Heart left ventricle (tissue), 16 donors: ENCODE measurements at regions not wholly inside any gene's neighbourhood (a gene's known extent, or its start where the extent isn't known, plus 50 kb on each side); places are given as distances from the start of the nearest gene placed in this dataset.

Experiments
- ATAC-seq, 4 donors: fragments of 200-7000 bp; cut with Tn5 transposase; one replicate each; pipeline ENCODE4 v1.9.1; 2020 to 2022; ENCODE audit warnings: moderate library complexity in 4 of 4, mild to moderate bottlenecking in 3 of 4, moderate number of reproducible peaks in 1 of 4
- DNase-seq, 5 donors: peaks; one replicate each; pipeline ENCODE4 v3.0.0-alpha.2; 2020
- H3K27ac ChIP-seq, 12 donors: fragments of 200-600 bp; sonication (generic) in 4 of 12; one replicate each; pipeline versions ENCODE4 v1.5.0 to v1.8.0; 2016 to 2022; ENCODE audit warnings: mild to moderate bottlenecking in 2 of 12
- H3K27me3 ChIP-seq, 9 donors: fragments of 200-600 bp; sonication (generic) in 2 of 9; one replicate each; pipeline versions ENCODE4 v1.5.1 to v1.8.0; 2016 to 2022; ENCODE audit warnings: mild to moderate bottlenecking in 3 of 9
- H3K36me3 ChIP-seq, 9 donors: fragments of 200-600 bp; sonication (generic) in 2 of 9; one replicate each; pipeline versions ENCODE4 v1.5.0 to v1.8.0; 2018 to 2022; ENCODE audit warnings: mild to moderate bottlenecking in 2 of 9
- H3K4me1 ChIP-seq, 12 donors: fragments of 200-600 bp; sonication (generic) in 4 of 12; one replicate each; pipeline versions ENCODE4 v1.5.0 to v1.8.0; 2016 to 2022; ENCODE audit warnings: mild to moderate bottlenecking in 3 of 12
- H3K4me3 ChIP-seq, 12 donors: fragments of 200-600 bp; sonication (generic) in 4 of 12; one replicate each; pipeline versions ENCODE4 v1.5.0 to v1.8.0; 2017 to 2022; ENCODE audit warnings: mild to moderate bottlenecking in 9 of 12, moderate library complexity in 4 of 12
- H3K9me3 ChIP-seq, 12 donors: fragments of 200-600 bp; sonication (generic) in 4 of 12; one replicate each; pipeline versions ENCODE4 v1.5.0 to v1.8.0; 2016 to 2022; ENCODE audit warnings: mild to moderate bottlenecking in 1 of 12
- POLR2A ChIP-seq, 2 donors: fragments of 450-650 bp; IDR thresholded peaks; one replicate each; pipeline ENCODE4 v1.6.1; 2017; ENCODE audit warnings: antibody characterized with exemption in 2 of 2, mild to moderate bottlenecking in 2 of 2, moderate library complexity in 2 of 2
- WGBS, 4 donors: extraction: QIAGEN DNeasy Blood & Tissue Kit in 2 of 4; methylation state at CpG; one replicate each; pipeline versions ENCODE4 v1.1.5 to v1.1.7; 2013 to 2018; 5-methylcytosine and 5-hydroxymethylcytosine counted together
- intact Hi-C, 10 donors: fragments of 100-400 bp; cut with DNase I; formaldehyde crosslinking; loops; one replicate each; pipeline versions ENCODE4 v1.11.1 to v1.14.2; 2022
- TF ChIP-seq, protein P1 (sequence below), 12 donors: fragments of 200-600 bp; sonication (generic) in 4 of 12; IDR thresholded peaks; one replicate each; pipeline versions ENCODE4 v1.5.0 to v1.8.0; 2018 to 2022; ENCODE audit warnings: antibody characterized with exemption in 12 of 12, mild to moderate bottlenecking in 5 of 12
- donor health status: ischemic (EF 13 %, LVEDD 7.1; RV severe dilation, severe dysfunction).
- donor health status: healthy with polysubstance abuse.
- donor health status: DM: no; HTN: yes; CAD: no.
- donor health status: DM: no; HTN: no; CAD: no.
- donor health status: ischemic (EF 25% LVEDD 6.9; RV normal size, moderate dysfunction).
- donor health status: ischemic (EF 25% LVEDD 5.7; RV mildly dilated, moderate dysfunction).
- donor health status: healthy.
- donor health status: DM: yes; HTN: yes; CAD: no.
- donor health status: ischemic (EF 35%, LVEDD 5.7; RV mildly dilated, moderate dysfunction).
- donor health status: nonischemic (EF 11% LVEDD 7.7; RV severe dilation, severe dysfunction).
- donor health status: DM: yes; HTN: yes; CAD: no.
- donor health status: PGD.
- donor health status: ischemic (EF 29% LVEDD 5.4; RV normal size, mild dysfunction).
- donor health status: nonischemic (EF 23%, LVEDD 6.1; RV moderate dilation, normal function).

DNA sequence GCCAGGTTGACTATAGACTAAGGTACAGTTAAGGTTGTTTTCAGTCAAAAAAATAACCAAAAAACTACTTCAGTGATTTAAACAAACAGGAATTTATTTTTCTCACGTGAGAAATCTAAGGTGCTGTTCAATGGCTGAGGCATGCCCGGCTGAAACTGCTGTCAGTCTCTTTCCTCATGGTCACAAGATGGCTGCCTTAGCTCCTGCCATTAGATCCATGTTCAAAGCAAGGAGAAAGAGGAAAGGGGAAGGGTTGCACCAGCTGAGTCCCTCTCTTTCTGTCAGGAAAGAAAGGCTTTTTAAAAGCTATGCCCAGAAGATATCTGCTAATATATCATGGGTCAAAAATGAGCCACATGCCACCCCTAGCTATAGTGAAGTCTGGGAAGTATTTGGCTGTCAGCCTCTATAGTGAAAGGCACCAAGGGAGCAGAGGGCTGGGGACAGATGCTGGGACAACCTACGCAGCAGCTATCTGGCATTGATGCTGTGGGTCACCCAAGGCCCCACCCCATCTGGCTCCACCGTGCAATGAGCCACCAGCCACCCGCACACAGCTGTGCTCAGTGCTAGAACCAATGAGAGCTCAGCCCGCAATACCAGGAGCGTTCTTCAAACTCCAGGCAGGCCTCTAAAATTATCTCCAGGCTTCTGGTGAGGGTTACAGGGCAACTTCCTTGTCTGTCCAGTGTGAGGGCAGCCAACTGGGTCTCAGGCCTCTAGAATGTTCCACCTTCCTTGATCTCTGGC is 64.7 kb upstream of the GATA2 start:
- intact Hi-C loops = no loop called here
- DNase-seq = no peak
- H3K36me3 ChIP-seq = no peaks in the 10 kb centered on the region
- H3K4me3 ChIP-seq = no peak overlapping the region
- peaks cover 0 to 50% (median 26%) of the 10 kb centered on the region in 9 donors for H3K27me3 ChIP-seq
- WGBS, 4 donors = 88 to 97% (median 92%) methylated on average over 4 to 7 of the region's 7 CpGs
- peaks cover 0 to 3% (median 0%) of the 10 kb centered on the region in 12 donors for H3K9me3 ChIP-seq
- no peak for ATAC-seq
- H3K27ac ChIP-seq = no peak overlapping the region
- TF ChIP-seq, protein P1, sequence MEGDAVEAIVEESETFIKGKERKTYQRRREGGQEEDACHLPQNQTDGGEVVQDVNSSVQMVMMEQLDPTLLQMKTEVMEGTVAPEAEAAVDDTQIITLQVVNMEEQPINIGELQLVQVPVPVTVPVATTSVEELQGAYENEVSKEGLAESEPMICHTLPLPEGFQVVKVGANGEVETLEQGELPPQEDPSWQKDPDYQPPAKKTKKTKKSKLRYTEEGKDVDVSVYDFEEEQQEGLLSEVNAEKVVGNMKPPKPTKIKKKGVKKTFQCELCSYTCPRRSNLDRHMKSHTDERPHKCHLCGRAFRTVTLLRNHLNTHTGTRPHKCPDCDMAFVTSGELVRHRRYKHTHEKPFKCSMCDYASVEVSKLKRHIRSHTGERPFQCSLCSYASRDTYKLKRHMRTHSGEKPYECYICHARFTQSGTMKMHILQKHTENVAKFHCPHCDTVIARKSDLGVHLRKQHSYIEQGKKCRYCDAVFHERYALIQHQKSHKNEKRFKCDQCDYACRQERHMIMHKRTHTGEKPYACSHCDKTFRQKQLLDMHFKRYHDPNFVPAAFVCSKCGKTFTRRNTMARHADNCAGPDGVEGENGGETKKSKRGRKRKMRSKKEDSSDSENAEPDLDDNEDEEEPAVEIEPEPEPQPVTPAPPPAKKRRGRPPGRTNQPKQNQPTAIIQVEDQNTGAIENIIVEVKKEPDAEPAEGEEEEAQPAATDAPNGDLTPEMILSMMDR (IDR thresholded peaks at IDR 0.05) = no peak
- H3K4me1 ChIP-seq = peaks cover 0 to 28% (median 11%) of the 10 kb centered on the region in 12 donors

GRCh38 chr3:128556907-128557306 is 63.9 kb upstream of the GATA2 start:
- peaks cover 0 to 28% (median 11%) of the 10 kb centered on the region in 12 donors for H3K4me1 ChIP-seq
- intact Hi-C loops = no loop called here
- no peak overlapping the region for H3K27ac ChIP-seq
- 63 to 78% (median 73%) methylated on average over 7 to 12 of the region's 12 CpGs for WGBS, 4 donors
- peaks cover 0 to 3% (median 0%) of the 10 kb centered on the region in 12 donors for H3K9me3 ChIP-seq
- DNase-seq = peak in 1 of 5 donors; percentile 63
- no peak overlapping the region for H3K4me3 ChIP-seq
- H3K27me3 ChIP-seq = peaks cover 0 to 50% (median 26%) of the 10 kb centered on the region in 9 donors
- no peak for TF ChIP-seq POLR2A (IDR thresholded peaks at IDR 0.05)
- TF ChIP-seq, protein P1 (IDR thresholded peaks at IDR 0.05) = no peak
- no peak for ATAC-seq
- no peaks in the 10 kb centered on the region for H3K36me3 ChIP-seq

DNA sequence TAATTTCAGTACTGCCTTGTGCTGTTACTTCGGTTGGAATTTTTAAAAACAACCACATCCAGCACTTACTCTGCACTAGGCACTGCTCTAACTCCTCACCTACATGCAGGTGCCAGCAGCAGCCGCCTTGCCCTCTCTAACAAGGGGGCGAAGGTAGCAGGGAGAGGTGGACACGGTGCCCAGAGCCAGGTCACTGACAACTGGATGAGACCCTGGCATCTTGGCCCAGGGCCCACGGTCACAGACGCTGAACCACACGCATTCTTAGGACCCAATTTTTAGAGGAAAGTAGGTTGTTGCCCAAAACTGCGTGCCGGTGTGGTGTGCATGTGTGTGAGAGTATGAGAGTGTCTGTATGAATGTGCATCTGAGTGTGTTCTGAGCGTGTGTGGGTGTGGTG is 63.4 kb upstream of the GATA2 start:
- WGBS, 4 donors = 78 to 93% (median 86%) methylated on average over 10 of the region's 10 CpGs
- TF ChIP-seq POLR2A (IDR thresholded peaks at IDR 0.05) = no peak
- TF ChIP-seq, protein P1 (IDR thresholded peaks at IDR 0.05) = no peak
- peaks cover 0 to 28% (median 11%) of the 10 kb centered on the region in 12 donors for H3K4me1 ChIP-seq
- intact Hi-C loops = no loop called here
- H3K9me3 ChIP-seq = peaks cover 0 to 3% (median 0%) of the 10 kb centered on the region in 12 donors
- ATAC-seq = no peak
- peak overlapping the region in 5 of 12 donors; percentile 66 to 81 (median 79) for H3K27ac ChIP-seq
- H3K4me3 ChIP-seq = no peak overlapping the region
- H3K27me3 ChIP-seq = peaks cover 0 to 50% (median 26%) of the 10 kb centered on the region in 9 donors
- H3K36me3 ChIP-seq = no peaks in the 10 kb centered on the region
- no peak for DNase-seq

DNA sequence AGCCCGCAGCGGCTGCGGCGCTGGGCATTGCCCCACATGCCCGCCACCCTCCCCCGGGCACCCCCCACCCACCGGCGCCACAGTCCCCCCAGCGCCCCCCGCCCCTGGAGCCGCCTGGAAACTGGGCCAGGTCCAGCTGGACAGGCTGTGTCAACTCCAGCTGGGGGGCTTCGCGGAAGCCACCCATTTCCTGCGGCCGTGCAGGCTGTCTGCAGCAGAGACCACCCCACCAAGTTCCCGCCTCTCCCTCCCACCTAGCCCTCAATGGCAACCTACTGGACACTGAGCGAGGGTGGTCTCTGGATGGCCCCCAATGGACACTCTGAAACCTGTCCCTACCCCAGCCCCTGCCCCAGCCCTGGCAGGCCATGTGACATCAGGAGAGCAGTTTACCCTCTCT is 62.8 kb upstream of the GATA2 start:
- Histone ChIP-seq H3K4me1 (peaks cover 0 to 28% (median 11%) of the 10 kb centered on the region in 12 donors), H3K36me3 (no peaks in the 10 kb centered on the region), H3K9me3 (peaks cover 0 to 3% (median 0%) of the 10 kb centered on the region in 12 donors), H3K4me3 (peak overlapping the region in 5 of 12 donors; percentile 17 to 31 (median 28)), H3K27ac (peak overlapping the region in 8 of 12 donors; percentile 17 to 81 (median 74)), H3K27me3 (peaks cover 0 to 50% (median 26%) of the 10 kb centered on the region in 9 donors)
- DNase-seq (no peak), ATAC-seq (no peak)
- TF ChIP-seq POLR2A (IDR thresholded peaks at IDR 0.05) = no peak
- TF ChIP-seq, protein P1 (IDR thresholded peaks at IDR 0.05) = no peak
- 25 to 43% (median 31%) methylated on average over 1 to 17 of the region's 17 CpGs for WGBS, 4 donors
- intact Hi-C loops = loop anchor here in 3 of 10 donors (2.0 kb wide), 2 partner anchors 17 to 75 kb away; no protein-coding TSS in a partner anchor
